HG03139 (cell line): ENCODE measurements at regions not wholly inside any gene's neighbourhood (a gene's known extent, or its start where the extent isn't known, plus 50 kb on each side); places are given as distances from the start of the nearest gene placed in this dataset.
"Not testable (repeated sequence)": the region's sequence is repeated elsewhere in the genome, so short reads cannot be mapped to it uniquely, and the experiment has no call there.

Experiments used
- ATAC-seq: cut with Tn5 transposase; IDR thresholded peaks from one replicate; pipeline ENCODE4 v1.9.1; 2021; ENCODE audit not compliant: unreplicated experiment

GRCh38 chr1:228847451-228847850 lies 112.2 kb downstream of the RHOU start:
- not testable (repeated sequence) for ATAC-seq

GRCh38 chr1:228848406-228848805 lies 113.1 kb downstream of the RHOU start:
- ATAC-seq, result no peak

DNA sequence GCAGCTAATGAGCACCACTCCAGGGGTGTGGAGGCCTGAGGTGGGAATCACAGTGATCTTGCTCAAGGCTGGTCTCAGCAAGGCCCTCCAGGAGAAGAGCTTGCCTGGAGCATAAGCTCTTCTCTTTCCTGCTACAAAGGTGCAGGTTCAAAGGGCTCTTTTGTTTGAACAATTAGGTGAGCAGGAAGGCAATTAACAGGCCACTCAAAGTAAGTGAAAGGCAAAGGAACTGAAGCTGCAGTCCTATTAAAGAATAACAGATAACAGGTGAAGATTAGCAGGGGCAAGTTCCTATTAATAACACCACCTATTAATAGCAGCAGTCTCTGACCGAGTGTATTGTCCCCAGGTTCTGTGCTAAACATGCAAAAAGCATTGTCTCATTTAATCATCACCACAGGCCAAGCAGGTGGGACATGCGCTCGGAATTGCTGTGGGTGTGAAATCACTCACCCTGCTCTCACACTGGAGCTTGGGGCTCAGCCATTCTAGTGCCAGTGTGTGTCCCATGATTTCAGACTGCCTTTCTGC lies 113.8 kb downstream of the RHOU start:
- ATAC-seq, result peak; percentile 70

DNA sequence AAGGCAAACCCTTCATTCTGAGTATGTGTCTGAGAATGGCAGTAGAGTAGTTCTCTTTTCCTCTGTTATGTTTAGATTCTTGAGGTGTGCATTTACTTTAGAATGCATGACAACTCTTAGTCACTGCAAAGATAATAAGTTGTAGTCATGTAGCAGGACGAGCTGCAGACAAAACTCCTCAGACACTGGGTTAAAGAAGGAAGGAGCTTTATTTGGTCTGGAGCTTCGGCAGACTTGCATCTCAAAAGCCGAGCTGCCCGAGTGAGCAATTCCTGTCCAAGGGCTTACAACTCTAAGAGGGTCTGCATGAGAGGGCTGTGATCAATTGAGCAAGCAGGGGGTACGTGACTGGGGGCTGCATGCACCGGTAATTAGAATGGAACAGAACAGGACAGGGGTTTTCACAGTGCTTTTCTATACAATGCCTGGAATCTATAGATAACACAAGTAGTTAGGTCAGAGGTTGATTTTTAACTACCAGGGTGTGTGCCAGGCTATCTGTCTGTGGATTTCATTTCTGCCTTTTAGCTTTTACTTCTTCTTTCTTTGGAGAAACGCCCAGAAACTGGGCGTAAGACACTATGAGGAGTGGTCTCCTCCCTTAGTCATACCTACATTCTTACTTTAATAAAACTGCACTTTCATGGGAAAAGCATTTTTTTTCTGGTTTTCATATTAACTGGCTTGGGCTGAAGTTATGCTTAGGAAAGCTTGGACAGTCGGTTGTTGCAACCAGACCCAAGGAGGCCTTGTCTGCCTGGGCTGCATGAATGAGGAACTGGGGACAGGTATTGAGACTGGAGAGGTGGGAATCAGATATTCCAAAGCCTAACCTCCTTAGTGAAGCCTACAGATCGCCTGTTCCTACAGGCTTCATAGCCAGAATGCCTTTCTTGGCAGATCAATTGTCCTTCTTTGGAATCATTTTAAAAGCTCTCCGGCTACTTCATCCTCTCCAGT lies 115.1 kb downstream of the RHOU start:
- no peak for ATAC-seq

- no peak for ATAC-seq
These were observed 115.9 kb downstream of the RHOU start for GRCh38 chr1:228851193-228851592.

GRCh38 chr1:228851618-228852017 lies 116.3 kb downstream of the RHOU start:
- no peak for ATAC-seq

DNA sequence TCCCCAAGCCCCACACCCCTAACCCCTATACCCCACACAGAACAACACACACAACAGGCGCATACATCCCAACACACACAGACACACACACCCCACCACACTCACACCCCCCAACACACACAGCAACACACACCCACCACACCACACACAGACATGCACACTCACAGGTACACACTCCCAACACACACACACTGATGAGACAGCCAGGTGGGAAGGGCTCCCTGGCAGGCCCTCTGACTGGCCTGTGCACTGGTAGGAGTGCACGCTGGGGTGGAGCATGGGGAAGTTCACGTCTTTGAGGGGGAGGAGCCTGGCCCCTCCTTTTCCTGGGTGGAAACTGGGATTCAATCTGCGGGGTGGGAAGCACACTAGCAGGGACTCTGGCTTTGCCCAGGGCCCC lies 116.7 kb downstream of the RHOU start:
- ATAC-seq, result no peak

DNA sequence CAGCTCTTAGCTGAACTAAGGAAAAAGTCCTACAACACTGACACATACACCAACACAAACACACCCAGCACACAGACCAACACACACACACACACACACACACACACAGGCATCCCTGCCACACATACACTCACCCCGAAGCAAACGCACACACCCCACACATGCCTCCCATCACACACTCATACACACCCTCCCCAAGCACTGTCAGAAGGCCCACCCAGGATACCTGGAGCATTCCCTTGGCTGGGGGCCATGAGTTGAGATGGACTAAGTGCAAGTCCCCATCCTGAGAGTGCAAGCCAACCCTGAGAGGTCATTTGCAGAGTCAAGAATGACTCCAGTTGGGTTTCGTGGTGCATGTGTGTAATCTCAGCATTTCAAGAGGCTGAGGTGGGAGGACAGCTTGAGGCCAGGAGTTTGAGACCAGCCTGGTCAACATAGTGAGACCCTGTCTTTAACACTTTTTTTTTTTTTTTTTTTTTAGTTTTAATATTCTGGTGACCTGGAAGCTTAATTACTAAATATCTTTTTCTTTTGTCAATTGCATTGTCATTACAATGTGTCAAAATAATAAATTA lies 117.3 kb downstream of the RHOU start:
- ATAC-seq, result no peak

GRCh38 chr1:228853191-228853590 lies 117.9 kb downstream of the RHOU start:
- no peak for ATAC-seq

DNA sequence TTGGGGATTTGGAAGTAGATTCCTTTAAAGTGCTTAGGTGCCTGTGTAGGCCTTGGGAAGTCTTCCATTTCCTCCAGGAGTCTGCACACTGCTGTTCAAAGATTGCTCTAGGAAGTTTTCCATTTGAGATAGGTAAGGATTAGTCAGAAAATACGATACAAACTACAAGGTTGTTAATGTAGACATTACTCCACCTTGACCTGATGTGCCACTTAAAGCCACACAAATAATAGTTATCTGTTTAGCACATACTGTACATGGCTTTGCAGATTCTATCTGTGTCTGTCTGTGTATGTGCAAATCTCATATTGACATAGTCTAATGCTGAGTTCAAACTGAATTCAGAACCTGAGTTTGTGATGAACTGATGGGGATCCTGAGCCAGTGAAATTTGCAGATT lies 118.4 kb downstream of the RHOU start:
- no peak for ATAC-seq

- ATAC-seq, result no peak
These were observed 119.6 kb downstream of the RHOU start for GRCh38 chr1:228854907-228855306.

- ATAC-seq, result no peak
These were observed 122.3 kb downstream of the RHOU start for GRCh38 chr1:228857611-228858010.

DNA sequence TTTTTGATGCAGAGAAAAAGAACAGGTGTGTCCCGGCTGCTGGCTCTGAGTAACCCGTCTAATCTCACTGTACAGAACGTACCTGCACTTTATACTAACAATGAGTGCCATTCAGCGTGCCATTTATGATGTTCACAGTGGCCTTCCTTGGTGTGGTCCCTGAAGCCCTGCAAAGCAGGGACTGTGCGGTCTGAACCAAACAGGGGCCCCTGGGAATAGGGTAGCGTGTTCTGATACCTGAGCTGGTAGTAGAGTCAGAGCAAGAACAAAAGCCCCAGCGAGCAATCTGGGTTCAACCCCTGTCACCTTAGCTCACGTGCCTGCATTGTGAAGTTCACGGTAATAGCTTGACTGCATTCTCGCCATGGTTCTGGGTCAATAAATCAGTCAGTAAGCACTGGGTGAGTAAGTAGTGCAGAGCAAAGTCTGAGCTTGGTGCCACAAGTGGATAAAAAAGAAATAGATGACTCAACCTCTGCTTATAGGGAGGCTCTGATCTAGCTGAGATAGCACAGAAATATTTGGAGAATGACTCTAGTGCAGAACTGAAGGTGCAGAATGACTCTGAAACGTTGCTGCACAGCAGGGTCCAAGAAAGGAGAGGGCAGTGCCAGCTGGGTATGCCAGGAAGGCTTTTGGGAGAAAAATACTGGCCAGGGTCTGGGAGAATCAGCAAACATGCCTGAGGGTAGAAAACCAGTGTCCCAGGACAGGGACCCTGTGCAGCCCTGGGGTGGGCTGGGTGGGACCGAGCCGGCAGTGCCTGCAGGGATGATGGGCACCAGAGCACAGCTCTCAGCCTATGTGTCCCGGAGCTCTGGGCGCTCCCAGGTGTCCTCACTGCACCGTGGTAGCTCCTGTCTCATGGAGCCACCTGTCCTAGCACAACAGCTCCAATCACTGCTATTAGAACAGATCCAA lies 125.9 kb downstream of the RHOU start:
- no peak for ATAC-seq

DNA sequence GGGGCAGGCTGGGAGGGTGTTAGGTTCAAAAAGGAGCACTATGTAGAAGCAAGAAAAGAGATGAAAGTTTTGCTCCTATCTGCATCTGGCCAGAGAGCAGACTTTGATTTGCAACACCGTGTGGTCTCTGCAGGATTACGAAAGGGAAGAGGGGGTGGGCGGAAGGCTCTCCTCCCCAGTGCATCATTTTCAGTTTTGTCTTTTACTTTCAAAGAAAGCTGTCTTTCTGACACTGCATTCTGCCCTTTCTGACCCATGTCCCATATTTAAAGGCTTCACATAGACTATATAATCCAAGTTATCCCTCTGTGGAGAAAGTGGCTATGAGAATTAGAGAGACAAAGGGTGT lies 126.5 kb downstream of the RHOU start:
- no peak for ATAC-seq

DNA sequence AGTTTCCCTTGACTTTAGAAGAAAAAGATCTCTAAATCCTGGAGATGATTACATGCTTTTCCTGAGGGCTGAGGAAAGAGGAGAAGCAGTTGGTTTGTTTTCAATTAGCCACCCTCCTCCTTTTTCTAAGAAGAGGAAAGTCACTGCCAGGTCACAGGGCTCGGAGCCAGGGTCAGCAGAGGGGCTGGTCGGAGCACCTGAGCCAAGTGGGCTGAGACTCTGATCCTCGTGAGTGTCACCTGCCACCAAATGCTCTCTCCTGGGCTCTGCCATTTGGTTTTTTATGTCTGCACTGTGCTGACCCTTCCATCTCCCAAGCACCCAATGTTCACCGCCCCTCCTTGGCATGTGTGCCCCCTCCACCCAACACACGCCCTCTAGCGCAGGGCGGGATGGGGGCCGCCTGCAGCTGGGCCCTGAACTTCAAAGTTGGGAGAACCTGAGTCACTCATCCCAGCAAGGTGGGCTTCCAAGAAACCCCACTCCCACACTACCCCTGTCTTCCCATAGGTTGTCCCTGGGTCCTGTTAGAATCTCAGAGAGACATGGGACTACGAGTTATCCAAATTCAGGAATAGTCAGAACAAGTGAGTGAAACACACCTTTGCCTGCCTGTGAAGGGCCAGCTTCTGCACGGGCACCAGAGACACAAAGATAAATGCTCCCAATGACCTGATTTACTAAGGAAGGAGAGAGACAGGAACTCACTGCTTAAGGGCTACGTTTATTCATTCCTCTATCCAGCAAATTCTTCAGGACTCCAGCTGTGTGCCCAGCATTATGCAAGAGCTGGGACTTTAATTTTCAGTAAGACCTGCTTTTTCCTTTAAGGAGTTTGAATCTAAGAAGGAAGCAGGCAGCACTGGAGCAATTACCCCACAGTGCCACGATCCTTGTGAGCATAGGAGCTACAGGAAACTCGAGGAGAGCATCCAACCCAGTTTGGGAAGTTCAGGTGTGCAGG lies 127.5 kb downstream of the RHOU start:
- no peak for ATAC-seq

DNA sequence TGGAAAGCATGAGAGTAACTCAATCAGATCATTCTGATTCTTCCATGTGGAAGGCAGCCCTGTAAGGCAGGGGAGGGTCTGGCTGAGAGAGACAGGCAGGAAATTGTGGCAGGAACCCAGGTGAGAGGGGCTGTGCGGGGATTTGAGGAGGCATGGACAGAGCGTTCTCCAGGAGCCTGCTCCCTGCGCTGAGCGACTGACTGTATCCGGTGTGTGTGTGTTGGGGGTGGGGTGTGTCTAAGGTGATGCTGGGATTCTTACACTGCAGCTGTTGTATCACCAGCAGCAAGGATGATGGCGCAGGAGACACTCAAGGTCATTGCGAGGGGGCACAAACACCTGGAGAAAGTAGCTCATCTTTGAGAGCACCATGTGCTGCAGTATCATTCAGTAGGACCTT lies 128.5 kb downstream of the RHOU start:
- no peak for ATAC-seq

- no peak for ATAC-seq
These were observed 130.5 kb downstream of the RHOU start for GRCh38 chr1:228865627-228866330.

GRCh38 chr1:228866468-228866867 lies 131.2 kb downstream of the RHOU start:
- ATAC-seq, result no peak

DNA sequence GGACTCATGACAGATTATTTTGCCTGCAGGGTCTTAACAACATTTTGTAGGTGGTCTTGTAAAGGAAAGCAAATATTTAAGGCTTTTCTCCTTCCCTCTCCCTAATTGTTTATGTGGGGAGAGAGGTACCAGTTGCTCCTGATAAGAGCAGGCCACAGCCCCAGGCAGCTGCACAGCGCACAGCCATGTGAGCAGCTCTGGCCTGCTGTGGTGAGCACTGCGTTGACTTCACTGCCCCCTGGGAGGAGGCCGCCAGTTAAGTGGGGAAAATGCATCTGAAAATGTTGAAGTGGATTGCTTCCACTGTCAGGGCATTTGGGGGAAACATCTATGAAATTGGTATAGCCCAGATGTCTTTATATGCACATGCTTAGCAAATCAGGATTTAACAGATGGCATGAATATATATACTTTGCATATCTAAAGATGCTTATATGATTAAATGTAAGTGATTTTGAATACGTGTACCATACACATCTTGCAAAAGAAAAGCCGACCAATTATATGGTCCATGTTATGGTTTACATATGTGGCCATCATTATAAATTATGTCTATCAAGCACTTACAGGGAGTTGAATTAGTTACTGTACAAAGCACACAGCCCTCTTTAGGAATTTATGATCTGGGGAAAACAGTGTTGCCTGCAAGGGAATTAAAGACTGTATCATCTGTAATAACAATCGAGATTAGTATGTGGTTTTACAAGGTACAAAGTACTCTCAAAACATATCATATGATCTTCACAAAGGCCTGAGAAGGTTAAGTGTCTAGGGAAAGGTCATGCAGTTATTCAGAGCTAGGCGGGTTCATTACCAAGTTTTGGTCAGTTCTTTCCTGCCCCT lies 132.1 kb downstream of the RHOU start:
- no peak for ATAC-seq
